ENCODE measurements at regions not wholly inside any gene's neighbourhood (a gene's known extent, or its start where the extent isn't known, plus 50 kb on each side); places are given as distances from the start of the nearest gene placed in this dataset.

DNA sequence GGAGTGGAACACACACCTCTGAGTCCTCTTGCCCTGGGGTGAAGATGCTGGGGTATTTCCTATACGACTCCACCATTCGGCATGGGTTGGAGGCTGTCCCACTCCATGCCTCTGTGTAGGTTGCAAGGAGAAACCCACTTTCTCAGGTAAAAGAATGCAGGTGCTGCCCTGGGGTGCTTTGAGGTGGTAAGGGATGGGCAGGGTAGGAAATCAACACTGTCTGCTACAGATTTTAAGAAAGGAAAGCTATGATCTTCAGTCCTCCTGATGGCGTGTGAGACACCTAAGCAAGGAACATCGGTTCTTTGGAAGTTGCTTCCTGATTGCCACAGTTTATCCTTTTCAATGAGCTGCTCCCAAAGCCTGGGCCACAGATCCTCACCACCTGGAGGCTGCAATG lies 209.2 kb downstream of the NCK2 start:
- TF ChIP-seq, protein P1, sequence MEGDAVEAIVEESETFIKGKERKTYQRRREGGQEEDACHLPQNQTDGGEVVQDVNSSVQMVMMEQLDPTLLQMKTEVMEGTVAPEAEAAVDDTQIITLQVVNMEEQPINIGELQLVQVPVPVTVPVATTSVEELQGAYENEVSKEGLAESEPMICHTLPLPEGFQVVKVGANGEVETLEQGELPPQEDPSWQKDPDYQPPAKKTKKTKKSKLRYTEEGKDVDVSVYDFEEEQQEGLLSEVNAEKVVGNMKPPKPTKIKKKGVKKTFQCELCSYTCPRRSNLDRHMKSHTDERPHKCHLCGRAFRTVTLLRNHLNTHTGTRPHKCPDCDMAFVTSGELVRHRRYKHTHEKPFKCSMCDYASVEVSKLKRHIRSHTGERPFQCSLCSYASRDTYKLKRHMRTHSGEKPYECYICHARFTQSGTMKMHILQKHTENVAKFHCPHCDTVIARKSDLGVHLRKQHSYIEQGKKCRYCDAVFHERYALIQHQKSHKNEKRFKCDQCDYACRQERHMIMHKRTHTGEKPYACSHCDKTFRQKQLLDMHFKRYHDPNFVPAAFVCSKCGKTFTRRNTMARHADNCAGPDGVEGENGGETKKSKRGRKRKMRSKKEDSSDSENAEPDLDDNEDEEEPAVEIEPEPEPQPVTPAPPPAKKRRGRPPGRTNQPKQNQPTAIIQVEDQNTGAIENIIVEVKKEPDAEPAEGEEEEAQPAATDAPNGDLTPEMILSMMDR (IDR thresholded peaks at IDR 0.05) = no peak
- no peak for TF ChIP-seq POLR2AphosphoS5 (IDR thresholded peaks at IDR 0.05)
- no peak for TF ChIP-seq POLR2A (IDR thresholded peaks at IDR 0.05)
- no peak for TF ChIP-seq EP300 (IDR thresholded peaks at IDR 0.05)
